ENCODE measurements at regions not wholly inside any gene's neighbourhood (a gene's known extent, or its start where the extent isn't known, plus 50 kb on each side); places are given as distances from the start of the nearest gene placed in this dataset.

- H3K27me3 Mint-ChIP-seq (ENCODE audit: unreplicated experiment): no peaks in the 10 kb centered on the region
- no peaks in the 10 kb centered on the region for H3K36me3 Mint-ChIP-seq (ENCODE audit: unreplicated experiment)
- peaks cover 7% of the 10 kb centered on the region for H3K4me1 Mint-ChIP-seq (ENCODE audit: low read depth, unreplicated experiment)
- no peak overlapping the region for H3K4me3 Mint-ChIP-seq (ENCODE audit: unreplicated experiment)
- no peak for DNase-seq
- peaks cover 6% of the 10 kb centered on the region for H3K9me3 Mint-ChIP-seq (ENCODE audit: unreplicated experiment)
- TF ChIP-seq CTCF (IDR thresholded peaks at IDR 0.05; ENCODE audit: partially characterized antibody, unreplicated experiment): no peak
- no peak overlapping the region for H3K27ac Mint-ChIP-seq (ENCODE audit: unreplicated experiment)
Measured at GRCh38 chr2:138928374-138929021, 148.3 kb upstream of the NXPH2 start.

GRCh38 chr2:138922973-138923563 lies 142.9 kb upstream of the NXPH2 start:
- Mint-ChIP-seq H3K4me1 (ENCODE audit: low read depth, unreplicated experiment) (peaks cover 20% of the 10 kb centered on the region), H3K27me3 (ENCODE audit: unreplicated experiment) (no peaks in the 10 kb centered on the region), H3K27ac (ENCODE audit: unreplicated experiment) (no peak overlapping the region), H3K36me3 (ENCODE audit: unreplicated experiment) (no peaks in the 10 kb centered on the region), H3K4me3 (ENCODE audit: unreplicated experiment) (no peak overlapping the region), H3K9me3 (ENCODE audit: unreplicated experiment) (peaks cover 5% of the 10 kb centered on the region)
- TF ChIP-seq CTCF (IDR thresholded peaks at IDR 0.05; ENCODE audit: partially characterized antibody, unreplicated experiment): peak; percentile 64
- DNase-seq: no peak

GRCh38 chr2:138919120-138919747 lies 139.0 kb upstream of the NXPH2 start:
- H3K9me3 Mint-ChIP-seq (ENCODE audit: unreplicated experiment): peaks cover 2% of the 10 kb centered on the region

GRCh38 chr2:138910427-138910826 lies 130.2 kb upstream of the NXPH2 start:
- Mint-ChIP-seq H3K27ac (ENCODE audit: unreplicated experiment) (no peak overlapping the region), H3K4me3 (ENCODE audit: unreplicated experiment) (no peak overlapping the region), H3K27me3 (ENCODE audit: unreplicated experiment) (peaks cover 1% of the 10 kb centered on the region), H3K36me3 (ENCODE audit: unreplicated experiment) (peaks cover 5% of the 10 kb centered on the region), H3K9me3 (ENCODE audit: unreplicated experiment) (peaks cover 3% of the 10 kb centered on the region), H3K4me1 (ENCODE audit: low read depth, unreplicated experiment) (no peaks in the 10 kb centered on the region)
- no peak for TF ChIP-seq CTCF (IDR thresholded peaks at IDR 0.05; ENCODE audit: partially characterized antibody, unreplicated experiment)
- no peak for DNase-seq

More at GRCh38 chr2:138919120-138919747, 139.0 kb upstream of the NXPH2 start:
- Mint-ChIP-seq H3K4me1 (ENCODE audit: low read depth, unreplicated experiment) (peaks cover 12% of the 10 kb centered on the region), H3K36me3 (ENCODE audit: unreplicated experiment) (no peaks in the 10 kb centered on the region), H3K27me3 (ENCODE audit: unreplicated experiment) (no peaks in the 10 kb centered on the region), H3K27ac (ENCODE audit: unreplicated experiment) (peak overlapping the region; percentile 69), H3K4me3 (ENCODE audit: unreplicated experiment) (no peak overlapping the region)
- peak; percentile 25 for DNase-seq
- TF ChIP-seq CTCF (IDR thresholded peaks at IDR 0.05; ENCODE audit: partially characterized antibody, unreplicated experiment): no peak

- H3K27ac Mint-ChIP-seq (ENCODE audit: unreplicated experiment): no peak overlapping the region
- no peak overlapping the region for H3K4me3 Mint-ChIP-seq (ENCODE audit: unreplicated experiment)
- H3K4me1 Mint-ChIP-seq (ENCODE audit: low read depth, unreplicated experiment): no peaks in the 10 kb centered on the region
- H3K27me3 Mint-ChIP-seq (ENCODE audit: unreplicated experiment): no peaks in the 10 kb centered on the region
- TF ChIP-seq CTCF (IDR thresholded peaks at IDR 0.05; ENCODE audit: partially characterized antibody, unreplicated experiment): no peak
- peaks cover 2% of the 10 kb centered on the region for H3K36me3 Mint-ChIP-seq (ENCODE audit: unreplicated experiment)
- peaks cover under 1% of the 10 kb centered on the region for H3K9me3 Mint-ChIP-seq (ENCODE audit: unreplicated experiment)
- DNase-seq: no peak
Measured at GRCh38 chr2:138906549-138906948, 126.4 kb upstream of the NXPH2 start.

All from glutamatergic neuron (in vitro differentiated cells).